GM21825 (cell line): ENCODE measurements at regions not wholly inside any gene's neighbourhood (a gene's known extent, or its start where the extent isn't known, plus 50 kb on each side); places are given as distances from the start of the nearest gene placed in this dataset.

Source experiments
- ATAC-seq: cut with Tn5 transposase; IDR thresholded peaks from one replicate; pipeline ENCODE4 v1.9.1; 2021; ENCODE audit warnings: mild to moderate bottlenecking, moderate library complexity; ENCODE audit not compliant: unreplicated experiment

- ATAC-seq, result no peak
Observed at GRCh38 chr1:98386675-98387440, 274.7 kb upstream of the SNX7 start.

- no peak for ATAC-seq
Observed at GRCh38 chr1:98385652-98386051, 275.9 kb upstream of the SNX7 start.

DNA sequence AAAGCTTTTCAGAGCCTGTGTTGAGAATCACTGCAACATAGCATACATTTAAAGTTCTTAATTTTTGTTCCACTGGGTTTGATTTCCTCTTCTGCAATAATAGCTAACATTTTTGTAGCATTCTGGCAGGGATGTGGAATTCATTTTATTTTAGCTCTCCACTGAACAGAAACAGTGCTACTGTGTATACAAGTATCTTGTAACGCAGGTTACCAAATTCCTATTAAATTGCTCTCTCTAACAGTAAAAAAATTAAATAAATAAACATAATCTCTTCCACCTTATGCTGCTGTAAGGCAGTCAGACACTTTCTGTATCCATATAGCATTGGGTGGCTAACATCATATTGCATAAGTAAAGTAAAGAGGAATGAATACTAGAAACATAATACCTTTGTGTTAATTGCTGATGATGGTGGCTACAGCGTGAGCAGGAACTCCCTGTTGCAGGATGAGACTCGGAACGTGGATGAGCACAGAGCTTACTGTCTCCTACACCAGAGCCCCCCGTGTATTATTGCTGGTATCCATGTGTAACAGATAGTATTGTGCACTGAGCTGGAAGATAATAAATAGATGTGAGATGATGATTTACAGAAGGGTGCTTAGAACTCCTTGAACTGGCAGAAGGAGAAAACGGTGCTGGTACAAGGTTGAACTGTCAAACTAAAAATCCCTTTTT is 276.9 kb upstream of the SNX7 start:
- ATAC-seq, result no peak

DNA sequence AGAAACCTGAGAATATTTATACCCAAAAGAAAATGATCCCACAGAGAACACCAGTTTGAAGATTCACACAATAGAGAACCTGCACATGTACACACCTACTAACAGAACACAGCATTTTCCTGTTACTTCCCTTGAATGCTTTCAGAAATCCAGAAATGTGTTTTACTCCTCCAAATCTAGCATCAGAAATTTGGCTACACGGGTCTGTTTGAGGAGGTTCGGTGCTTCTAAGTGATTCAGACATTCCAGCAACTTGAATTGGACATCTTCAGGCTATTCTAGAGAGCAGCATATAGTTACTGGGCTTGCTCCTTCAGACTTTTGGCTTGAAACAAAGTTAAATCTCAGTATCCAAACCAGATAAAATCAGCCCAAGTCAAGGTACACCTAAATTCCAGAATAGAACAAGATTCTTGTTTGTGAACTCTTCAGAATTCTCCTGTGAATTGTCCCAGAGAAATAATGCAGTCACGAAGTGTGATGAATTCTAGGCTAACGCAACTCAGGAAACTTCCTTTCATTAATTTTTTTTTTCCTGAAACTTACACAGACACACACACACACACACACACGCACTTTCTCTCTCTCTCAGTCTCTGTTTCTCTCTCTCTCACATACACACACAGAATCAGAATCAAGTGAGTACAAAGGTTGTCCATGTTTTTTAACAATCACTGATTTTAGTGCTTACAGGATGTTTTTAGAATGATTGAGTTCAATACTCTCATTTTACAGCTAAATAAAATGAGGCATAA is 278.4 kb upstream of the SNX7 start:
- no peak for ATAC-seq

GRCh38 chr1:98382586-98382985 is 278.9 kb upstream of the SNX7 start:
- ATAC-seq, result no peak

GRCh38 chr1:98374098-98374497 is 287.4 kb upstream of the SNX7 start:
- no peak for ATAC-seq

DNA sequence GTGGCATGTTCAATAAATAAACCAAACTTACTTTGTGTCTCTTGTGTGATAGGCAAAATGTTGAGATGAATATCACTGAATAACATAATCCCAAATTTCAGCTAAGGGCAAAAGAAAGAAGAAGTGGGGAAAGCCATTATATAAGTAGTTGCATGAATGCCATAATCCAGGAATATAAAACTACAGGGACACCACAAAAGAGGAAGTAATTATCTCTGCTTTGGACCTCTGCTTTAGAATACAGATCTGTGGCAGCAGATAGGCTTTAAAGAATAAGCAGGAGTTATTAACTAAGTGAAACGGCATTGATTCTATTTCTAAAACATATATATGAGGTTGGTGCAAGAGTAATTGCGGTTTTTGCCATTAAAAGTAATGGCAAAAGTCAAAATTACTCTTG is 288.5 kb upstream of the SNX7 start:
- ATAC-seq, result no peak

DNA sequence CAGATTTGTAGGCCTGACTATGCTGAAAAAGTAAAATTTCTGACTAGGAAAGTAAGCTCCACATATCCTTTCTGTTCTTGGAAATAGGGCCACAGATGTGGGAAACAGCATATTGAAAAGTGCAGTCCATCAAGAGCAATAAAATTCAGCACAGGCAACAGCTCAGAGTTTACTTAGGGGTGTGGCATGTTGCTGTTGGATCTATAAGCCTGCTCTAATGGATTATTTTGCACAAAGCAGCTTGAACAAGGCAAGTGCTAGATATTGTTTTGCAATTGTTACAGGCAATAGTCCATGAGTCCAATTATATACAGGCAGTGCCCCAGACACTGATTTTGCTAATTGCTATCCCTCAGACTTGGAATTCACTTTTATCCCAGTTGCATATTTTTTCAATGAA is 289.8 kb upstream of the SNX7 start:
- no peak for ATAC-seq

- ATAC-seq, result no peak
Observed at GRCh38 chr1:98369463-98369862, 292.1 kb upstream of the SNX7 start.

DNA sequence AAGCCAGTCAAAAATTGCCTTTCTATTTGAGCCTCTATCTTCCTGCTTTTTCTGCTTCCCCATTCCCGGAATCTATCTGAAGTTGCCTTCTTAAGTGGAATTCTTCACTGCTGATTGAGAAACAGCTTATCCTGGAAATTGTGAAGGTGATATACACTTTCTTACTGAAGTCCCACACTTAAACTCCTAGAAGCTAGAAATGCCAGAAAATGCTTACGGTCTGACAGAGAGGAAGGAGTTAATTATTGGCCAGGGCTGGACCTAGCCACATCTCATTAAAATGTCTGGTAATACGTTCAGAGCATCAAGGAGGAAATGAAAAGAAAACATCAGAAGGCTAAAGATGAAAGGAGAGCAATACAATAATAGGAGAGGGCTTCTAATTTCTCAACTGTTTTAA is 292.5 kb upstream of the SNX7 start:
- ATAC-seq, result no peak

DNA sequence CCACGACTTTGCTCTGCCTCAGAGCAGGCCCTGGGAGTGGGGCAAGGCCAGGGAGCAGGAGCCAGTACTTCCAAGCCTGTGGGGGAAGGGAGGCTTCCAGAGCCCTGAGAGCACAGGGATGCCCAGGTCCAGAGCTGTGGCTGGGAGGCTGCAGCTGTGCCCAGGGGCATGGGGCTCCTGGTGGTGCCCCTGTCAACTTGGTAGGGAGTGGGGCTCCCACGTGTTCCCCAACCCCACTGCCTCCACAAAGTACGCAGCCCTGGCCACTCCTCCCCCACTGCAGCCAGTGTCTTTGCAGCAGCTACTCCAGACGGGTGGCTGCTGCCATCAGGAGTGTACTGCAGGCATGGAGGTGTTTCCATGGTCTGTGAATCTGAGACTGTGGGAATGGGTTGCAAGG is 294.1 kb upstream of the SNX7 start:
- no peak for ATAC-seq

GRCh38 chr1:98366343-98366742 is 295.2 kb upstream of the SNX7 start:
- ATAC-seq, result no peak

DNA sequence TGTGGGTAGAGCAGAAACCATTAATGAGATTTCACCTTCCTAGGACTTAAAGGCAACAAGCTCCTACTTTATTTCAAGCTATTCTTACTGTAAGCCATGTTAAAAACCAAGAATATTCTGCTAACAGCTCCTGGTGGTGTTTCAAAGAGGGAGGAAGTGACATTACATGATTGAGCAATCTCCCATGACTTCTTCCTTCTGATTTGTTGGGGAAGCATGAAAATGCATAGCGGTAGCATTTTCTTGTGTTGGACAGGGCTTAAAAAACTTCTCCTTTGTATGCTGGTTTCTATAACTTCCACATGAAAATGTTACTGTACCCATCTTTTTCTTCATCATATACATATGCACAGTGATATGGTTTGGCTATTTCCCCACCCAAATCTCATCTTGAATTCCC is 297.0 kb upstream of the SNX7 start:
- ATAC-seq, result no peak

DNA sequence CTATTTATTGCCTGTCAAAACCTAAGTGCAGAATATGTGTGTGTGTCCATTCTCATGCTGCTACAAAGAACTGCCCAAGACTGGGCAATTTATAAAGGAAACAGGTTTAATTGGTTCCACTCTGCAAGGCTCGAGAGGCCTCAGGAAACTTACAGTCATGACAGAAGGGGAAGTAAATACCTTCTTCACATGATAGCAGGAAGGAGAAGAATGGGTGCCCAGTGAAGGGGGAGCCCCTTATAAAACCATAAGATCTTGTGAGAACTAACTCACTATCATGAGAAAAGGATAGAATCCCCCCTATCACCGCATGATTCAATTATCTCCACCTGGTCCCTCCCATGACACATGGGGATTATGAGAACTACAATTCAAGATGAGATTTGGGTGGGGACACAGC is 300.7 kb upstream of the SNX7 start:
- ATAC-seq, result no peak

DNA sequence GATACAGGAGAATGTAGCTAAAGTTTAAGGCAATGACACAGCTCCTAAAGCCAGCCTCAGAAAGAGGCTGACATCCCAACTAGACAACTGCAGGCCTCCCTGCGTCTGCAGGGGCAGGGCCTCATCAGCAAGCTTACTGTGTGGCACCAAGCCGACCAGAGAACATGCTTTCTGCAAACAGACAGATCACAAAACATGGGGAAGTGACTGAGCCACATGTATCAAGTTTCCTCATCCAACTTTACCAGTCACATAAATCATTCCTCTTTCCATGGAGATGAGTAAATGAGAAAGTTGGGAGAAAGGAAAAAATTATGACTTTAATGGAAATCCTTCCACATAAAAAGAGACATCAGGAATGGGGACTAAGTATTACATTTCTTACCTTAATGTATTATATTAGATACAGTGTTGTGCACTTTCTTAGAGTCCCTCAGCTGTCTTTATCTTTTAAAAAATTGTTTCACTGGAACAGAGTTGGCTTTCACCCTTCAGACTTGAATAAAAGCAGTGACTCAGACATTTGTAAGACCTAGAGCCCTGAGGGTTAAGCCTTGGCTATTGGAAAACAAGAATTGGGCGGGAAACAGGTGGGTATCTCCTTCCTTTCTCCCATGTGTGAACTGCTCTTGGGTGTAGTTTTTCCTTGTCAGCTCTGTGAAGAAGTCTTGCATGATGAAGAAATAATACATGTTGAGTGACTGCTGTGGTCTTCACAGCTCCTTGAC is 305.7 kb upstream of the SNX7 start:
- ATAC-seq, result no peak

DNA sequence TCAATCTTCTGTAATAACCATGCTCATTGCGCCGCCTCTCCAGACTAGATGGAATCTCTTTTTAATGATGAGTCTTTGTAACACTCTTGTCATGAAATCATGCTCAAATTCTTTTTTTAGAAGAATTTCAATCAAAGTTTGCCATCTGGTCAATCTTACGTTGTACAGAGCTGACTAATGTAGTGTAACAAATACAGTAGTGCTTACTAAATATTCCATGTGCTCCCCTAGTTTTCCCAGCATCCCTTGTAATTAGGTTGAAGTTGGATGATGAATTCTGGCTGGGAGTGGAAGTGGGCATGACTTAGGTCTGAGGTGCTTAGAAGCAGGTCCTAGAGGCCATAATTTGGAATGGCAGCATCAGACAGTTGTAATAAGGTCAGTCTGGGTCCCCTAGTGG is 309.1 kb upstream of the SNX7 start:
- ATAC-seq, result no peak

DNA sequence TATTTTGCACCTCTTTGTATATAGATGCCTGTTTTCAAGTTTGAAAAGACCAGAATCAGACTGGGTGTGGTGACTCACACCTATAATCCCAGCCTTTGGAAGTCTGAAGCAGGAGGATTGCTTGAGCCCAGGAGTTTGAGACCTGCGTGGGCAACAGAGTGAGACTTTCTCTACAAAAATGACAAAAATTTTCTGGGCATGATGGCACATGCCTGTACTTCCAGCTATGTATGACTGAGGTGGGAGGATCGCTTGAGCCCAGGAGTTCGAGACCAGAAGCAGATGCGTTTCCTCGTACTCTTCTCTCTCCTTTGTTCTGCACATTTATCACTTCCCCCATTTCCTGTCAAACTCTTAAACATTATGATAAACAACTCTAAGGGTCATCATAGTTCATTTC is 310.0 kb upstream of the SNX7 start:
- ATAC-seq, result no peak

DNA sequence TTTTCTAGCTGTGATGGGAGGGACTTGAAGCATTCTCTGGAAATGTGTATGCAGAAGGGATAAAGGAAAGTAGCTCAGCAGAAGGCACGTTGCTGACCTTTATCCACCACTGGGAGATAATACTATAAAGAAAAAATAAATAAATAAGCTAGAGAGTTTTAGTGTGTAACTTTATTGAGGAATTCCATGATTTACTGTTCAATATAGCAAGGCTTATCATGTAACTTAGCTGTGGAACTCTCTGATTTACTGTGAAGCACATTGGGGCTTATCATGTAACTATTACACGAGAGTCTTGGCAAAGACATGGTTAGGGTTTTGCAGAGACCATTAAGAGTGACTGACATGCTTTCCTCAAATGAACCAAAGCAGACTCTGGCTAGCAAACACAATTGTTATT is 316.1 kb upstream of the SNX7 start:
- ATAC-seq, result no peak

- ATAC-seq, result no peak
Observed at GRCh38 chr1:98344731-98345130, 316.8 kb upstream of the SNX7 start.

GRCh38 chr1:98342566-98342965 is 319.0 kb upstream of the SNX7 start:
- no peak for ATAC-seq

DNA sequence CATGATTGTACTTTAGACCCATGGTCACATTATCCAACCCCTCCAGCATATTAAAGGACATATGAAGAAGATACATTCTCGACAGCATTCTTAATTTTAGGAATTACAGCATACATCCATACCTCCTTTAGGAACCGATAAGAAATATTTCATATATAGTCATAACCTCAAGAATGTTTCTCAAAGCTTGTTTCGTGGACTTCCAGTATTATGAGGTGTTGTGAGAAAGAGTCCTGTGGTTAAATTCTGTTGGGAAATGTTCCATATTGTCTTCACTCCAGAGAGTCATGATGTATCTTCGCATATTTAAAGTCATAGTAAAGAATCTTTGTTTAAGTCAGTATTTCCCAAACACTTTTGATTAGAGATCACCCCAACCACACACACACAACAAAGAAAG is 321.0 kb upstream of the SNX7 start:
- no peak for ATAC-seq
